Head of caudate nucleus (tissue), 42 donors: ENCODE measurements at regions not wholly inside any gene's neighbourhood (a gene's known extent, or its start where the extent isn't known, plus 50 kb on each side); places are given as distances from the start of the nearest gene placed in this dataset.

Experiments
- DNase-seq, 42 donors: peaks; one replicate each; pipeline versions ENCODE4 v3.0.0 to v3.0.0-alpha.2; 2020 to 2021; ENCODE audit warnings: mixed read lengths in 7 of 42
- intact Hi-C: fragments of 100-400 bp; cut with DNase I; formaldehyde crosslinking; loops from one replicate; pipeline ENCODE4 v1.15.0; 2022

DNA sequence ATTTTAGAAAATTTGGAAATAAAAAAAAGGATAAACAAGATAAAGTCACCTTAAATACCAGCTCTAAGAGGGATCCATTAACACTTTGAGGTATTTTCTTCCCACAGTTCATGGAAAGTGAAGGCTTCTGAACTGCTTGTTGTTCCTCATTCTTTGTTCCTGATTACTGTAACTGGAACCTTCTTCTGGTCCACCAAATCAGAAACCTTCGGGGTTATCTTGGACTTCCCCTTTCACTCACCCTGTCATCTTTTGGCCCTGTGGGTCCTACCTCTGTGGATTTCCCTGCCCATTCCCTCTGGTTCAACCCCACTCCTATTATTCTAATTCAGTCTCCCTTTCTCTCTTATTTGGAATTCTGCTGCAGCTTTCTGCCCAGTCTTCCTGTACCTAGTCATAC lies 116.5 kb upstream of the PRPS1L1 start:
- intact Hi-C loops = no loop called here
- DNase-seq = peak in 2 of 42 donors; percentile 4 to 8

DNA sequence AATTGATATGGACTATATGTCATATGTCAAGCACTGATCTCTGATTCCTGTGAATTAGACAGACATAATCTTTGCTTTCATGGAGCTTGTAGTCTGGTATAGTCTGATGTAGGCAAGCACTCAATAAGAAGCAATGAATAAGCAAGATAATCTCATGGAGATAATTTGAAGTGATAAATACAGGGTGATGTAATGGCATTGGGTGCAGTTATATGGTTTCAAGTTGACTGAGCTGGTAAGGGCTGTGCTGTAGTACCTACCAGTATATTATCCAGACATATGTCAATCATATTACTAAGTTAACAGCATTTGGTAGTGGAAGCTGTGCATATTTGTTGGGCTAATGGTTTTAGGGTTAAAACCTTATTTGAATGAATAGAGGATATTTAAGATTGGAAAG lies 117.5 kb upstream of the PRPS1L1 start:
- intact Hi-C loops = no loop called here
- no peak for DNase-seq

DNA sequence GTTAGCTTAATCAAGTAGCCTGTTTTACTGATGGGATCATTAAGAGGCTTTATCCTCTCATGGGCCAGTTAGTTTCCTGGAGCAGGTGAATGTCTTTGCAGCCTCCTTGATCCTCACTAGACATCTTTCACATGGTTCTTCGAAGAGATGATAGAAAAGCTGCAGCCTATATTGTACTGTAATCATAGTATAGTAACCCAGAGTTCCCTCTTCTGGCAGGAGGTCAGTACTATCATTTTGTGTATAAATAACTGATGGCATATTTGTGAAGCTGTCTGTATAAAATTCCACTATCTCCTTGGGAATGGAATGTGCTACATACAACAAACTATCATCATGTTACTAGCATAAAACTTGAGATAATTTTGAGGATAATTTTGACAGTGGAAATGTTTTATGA lies 123.8 kb upstream of the PRPS1L1 start:
- DNase-seq = no peak
- intact Hi-C loops = no loop called here

GRCh38 chr7:18153183-18153748 lies 125.6 kb upstream of the PRPS1L1 start:
- DNase-seq = no peak
- intact Hi-C loops = no loop called here

DNA sequence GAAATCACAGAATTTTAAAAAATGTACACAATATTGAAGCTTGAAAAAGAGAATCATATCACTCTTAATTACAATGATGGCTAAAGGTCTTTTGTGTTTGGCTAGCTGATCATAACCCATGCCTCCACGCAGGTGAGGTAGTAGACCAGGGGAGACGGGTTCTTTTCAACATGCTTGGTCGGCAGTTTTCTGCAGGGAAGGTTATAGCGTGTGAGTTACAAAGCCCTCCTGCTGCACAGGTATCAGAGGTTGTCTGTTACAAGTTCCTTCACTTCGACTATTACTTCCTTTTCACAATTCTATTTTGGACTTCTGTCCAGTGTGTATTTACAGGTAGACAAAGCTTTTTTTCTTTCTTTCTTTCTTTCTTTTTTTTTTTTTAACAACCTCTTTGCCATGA lies 127.1 kb upstream of the PRPS1L1 start:
- DNase-seq = no peak
- intact Hi-C loops = no loop called here

DNA sequence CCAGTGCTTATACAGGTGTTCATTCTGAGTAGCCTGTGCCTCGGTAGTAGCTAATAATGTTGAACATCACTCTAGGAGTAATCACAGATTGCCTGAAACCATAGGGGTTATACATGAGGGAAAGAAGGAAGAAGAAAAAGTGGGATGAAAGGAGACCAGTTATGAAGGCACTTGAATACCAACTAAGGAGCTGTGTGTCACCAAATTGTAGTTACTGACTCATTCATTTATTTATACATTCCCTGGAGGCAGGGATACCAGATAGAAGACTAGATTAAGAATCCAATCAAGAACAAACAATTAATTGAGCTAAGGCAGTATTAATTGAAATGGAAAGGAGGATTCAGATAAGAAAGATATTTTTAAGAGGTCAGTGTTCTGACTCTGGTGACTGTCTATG lies 129.6 kb upstream of the PRPS1L1 start:
- DNase-seq = no peak
- intact Hi-C loops = no loop called here

GRCh38 chr7:18162657-18163056 lies 135.0 kb upstream of the PRPS1L1 start:
- no peak for DNase-seq
- intact Hi-C loops = no loop called here

- intact Hi-C loops = no loop called here
Measured at GRCh38 chr7:18163091-18163490, 135.4 kb upstream of the PRPS1L1 start.

GRCh38 chr7:18165166-18165565 lies 137.5 kb upstream of the PRPS1L1 start:
- intact Hi-C loops = no loop called here
- no peak for DNase-seq

More at GRCh38 chr7:18163091-18163490, 135.4 kb upstream of the PRPS1L1 start:
- no peak for DNase-seq

DNA sequence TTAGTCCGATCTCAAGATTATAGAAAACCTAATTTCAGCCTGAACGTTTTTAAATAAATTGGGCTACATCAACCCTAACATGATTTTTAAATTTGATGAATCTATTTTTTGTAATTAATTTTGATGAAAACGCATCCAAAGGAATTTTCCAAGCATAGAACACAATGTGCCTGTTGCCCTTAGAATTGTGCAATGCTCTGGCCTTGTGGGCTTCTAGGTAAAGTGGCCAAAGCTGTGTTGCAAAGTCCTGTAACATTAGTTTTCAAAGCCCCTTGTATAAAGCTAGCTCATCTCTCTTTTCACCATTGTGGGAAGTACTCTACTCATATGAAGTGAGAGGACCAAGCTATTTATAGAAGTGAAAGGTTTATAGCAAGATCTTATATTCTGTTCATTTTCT lies 138.4 kb upstream of the PRPS1L1 start:
- intact Hi-C loops = no loop called here
- DNase-seq = no peak

- no peak for DNase-seq
- intact Hi-C loops = no loop called here
Measured at GRCh38 chr7:18167815-18168214, 140.2 kb upstream of the PRPS1L1 start.

DNA sequence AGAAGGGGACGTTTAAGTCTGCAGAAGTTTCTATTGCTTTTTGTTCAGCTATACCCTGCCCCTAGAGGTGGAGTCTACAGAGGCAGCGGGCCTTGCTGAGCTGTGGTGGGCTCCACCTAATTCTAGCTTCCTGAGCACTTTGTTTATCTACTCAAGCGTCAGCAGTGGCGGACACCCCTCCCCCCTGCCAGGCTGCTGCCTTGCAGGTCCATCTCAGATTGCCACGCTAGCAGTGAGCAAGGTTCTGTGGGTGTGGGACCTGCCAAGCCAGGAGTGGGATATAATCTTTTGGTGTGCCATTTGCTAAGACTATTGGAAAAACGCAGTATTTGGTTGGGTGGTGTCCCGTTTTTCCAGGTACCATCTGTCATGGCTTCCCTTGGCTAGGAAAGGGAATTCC lies 147.3 kb upstream of the PRPS1L1 start:
- intact Hi-C loops = no loop called here
- DNase-seq = no peak

GRCh38 chr7:18175801-18176450 lies 148.3 kb upstream of the PRPS1L1 start:
- intact Hi-C loops = no loop called here
- no peak for DNase-seq

DNA sequence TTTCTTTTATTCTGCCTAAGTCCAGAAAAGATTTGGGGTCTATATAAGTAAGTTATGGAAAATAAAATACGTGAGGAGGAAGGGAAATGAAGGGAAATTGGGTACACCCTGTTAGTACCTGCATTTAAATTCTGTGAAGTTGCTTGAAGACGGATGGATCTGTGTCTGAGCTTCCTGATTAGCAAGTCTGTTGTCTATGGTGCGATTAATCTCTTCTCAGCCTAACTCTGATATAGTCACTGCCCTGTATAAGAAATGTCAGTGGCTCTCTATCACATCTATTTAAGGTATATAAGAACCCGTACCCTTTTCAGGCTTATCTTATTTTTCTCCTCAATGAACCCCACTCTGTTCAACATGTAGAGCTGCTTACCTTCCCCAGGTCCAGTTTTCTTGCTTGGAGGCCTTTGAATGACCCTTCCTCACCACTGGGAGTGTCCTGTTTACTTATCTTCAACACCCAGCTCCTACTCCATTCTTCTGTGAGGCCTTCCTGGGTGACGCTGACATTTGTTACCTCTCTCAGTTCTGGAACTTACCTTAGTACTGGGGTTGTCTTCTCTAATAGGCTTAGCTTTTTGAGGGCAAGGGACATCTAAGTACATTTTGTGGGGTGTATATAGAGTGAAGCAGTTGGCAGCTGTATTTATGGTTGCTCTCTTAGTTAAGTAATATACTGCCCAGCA lies 149.6 kb upstream of the PRPS1L1 start:
- intact Hi-C loops = no loop called here
- DNase-seq = no peak

DNA sequence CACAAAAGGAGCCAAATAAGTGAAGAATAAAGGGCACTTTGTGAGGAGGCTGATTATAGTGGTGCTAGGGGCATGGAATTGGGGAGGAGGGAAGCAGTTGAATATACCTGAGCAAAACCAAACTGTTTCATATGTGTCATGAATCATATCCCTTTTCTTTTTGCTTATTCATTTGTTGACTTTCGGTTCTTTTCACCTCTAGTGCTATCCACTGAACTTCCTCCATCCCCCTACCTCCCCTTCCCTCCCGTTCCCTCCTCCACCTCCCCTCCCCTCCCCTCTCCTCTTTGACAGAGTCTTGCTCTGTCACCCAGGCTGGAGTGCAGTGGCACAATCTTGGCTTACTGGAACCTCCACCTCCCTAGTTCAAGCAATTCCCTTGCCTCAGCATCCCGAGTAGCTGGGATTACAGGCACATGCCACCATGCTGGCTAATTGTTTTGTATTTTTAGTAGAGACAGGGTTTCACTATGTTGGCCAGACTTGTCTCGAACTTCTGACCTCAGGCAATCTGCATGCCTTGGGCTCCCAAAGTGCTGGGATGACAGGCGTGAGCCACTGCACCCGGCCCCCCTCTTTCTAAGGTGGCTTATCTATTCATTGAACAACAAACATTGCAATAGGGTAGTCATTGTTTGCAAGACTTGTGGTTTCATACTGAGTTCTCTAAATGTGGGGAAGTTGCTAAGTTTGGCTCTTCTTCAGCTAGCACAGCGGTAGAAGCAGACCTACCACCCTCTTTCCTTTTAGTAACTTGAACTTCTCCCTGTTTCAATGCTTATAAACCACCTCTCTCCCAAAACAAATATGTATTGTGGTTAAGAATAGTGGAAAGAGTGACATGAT lies 150.4 kb upstream of the PRPS1L1 start:
- intact Hi-C loops = no loop called here
- peak in 9 of 42 donors; percentile 1 to 26 (median 3) for DNase-seq

- DNase-seq = no peak
- intact Hi-C loops = no loop called here
Measured at GRCh38 chr7:18179093-18179492, 151.4 kb upstream of the PRPS1L1 start.

DNA sequence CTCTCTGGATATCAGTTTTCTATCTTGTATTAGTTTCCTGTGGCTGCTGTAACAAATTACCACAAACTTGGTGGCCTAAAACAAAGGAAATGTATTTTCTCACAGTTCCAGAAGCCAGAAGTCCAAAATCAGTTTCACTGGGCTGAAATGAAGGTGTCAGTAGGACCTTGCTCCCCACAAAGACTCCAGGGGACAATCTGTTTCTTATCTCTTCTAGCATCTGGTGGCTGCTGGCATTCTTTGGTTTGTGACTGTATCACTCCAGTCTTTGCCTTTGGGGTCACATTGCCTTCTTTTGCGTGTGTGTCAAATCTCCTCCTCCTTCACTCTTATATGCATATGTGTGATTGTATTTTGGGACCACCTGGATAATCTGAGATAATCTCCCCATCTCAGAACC lies 153.0 kb upstream of the PRPS1L1 start:
- intact Hi-C loops = no loop called here
- no peak for DNase-seq

DNA sequence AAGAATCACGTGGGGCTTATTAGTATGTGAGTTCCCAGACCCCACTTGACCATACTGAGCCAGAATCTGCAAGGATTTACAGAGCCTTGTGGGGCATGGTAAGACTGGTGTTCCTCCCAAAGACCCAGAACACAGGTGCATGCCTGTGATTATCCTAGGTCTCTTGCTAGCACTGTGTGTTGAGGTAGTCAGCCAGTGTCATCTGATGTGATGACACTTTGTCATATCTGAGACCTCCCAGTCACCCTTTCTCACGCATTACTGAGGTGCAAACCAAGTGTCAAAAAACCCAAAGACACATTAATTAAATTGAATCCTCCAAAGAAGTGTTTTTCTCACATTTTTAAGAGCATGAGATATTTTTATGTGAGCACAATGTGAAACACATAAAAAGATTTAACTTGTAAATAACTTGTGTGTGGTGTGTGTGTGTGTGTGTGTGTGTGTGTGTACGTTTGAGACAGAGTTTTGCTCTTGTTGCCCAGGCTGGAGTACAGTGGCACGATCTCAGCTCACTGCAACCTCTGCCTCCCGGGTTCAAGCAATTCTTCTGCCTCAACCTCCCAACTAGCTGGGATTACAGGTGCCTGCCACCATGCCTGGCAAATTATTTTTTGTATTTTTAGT lies 162.0 kb upstream of the PRPS1L1 start:
- intact Hi-C loops = no loop called here
- no peak for DNase-seq

- intact Hi-C loops = no loop called here
- no peak for DNase-seq
Measured at GRCh38 chr7:18191341-18191740, 163.7 kb upstream of the PRPS1L1 start.
